GM12891 (cell line): ENCODE measurements at regions not wholly inside any gene's neighbourhood (a gene's known extent, or its start where the extent isn't known, plus 50 kb on each side); places are given as distances from the start of the nearest gene placed in this dataset.

Experiments used
- PAX5 ChIP-seq: IDR thresholded peaks from 2 replicates; pipeline ENCODE4 v1.6.1; 2011; ENCODE audit warnings: low read length, moderate library complexity, mild to moderate bottlenecking; ENCODE audit not compliant: insufficient read depth, severe bottlenecking
- POLR2A ChIP-seq: IDR thresholded peaks from 2 replicates; pipeline ENCODE4 v1.6.1; 2011; ENCODE audit warnings: low read depth, low read length, control low read depth
- POLR2AphosphoS5 ChIP-seq: IDR thresholded peaks from 2 replicates; pipeline ENCODE4 v1.6.1; 2011; ENCODE audit warnings: low read depth, low read length, control low read depth
- POU2F2 ChIP-seq: IDR thresholded peaks from 2 replicates; pipeline ENCODE4 v1.6.1; 2011; ENCODE audit warnings: low read depth, mild to moderate bottlenecking, control low read depth, low read length, moderate library complexity
- SPI1 ChIP-seq: IDR thresholded peaks from 2 replicates; pipeline ENCODE4 v1.6.1; 2011; ENCODE audit warnings: low read depth, low read length, control low read depth
- TAF1 ChIP-seq: IDR thresholded peaks from 2 replicates; pipeline ENCODE4 v1.6.1; 2011; ENCODE audit warnings: low read depth, low read length, control low read depth

DNA sequence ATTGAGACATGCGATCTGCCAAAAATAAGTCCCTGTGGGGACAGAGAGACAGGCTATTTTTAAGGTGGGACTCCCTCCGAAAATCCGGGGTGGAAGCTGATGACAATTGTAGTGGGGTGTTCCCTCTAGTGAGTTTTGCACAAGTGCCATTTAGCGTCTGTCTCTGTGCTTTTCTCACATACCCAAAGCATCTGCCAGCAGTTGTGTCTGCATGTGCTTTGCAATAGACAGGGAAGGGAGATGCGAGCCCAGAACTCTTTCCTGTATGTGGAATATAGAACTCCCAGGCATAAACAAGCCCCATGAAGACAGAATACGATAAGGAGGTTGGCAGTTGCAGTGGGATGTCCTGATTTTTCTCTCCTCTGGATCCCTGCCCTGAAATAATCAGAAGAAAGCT lies 282.7 kb upstream of the XYLT1 start:
- no peak for TF ChIP-seq POLR2AphosphoS5
- TF ChIP-seq POLR2A = no peak
- no peak for TF ChIP-seq SPI1
- no peak for TF ChIP-seq TAF1
- no peak for TF ChIP-seq POU2F2
- TF ChIP-seq PAX5 = no peak
